Suppressor macrophage treated with lipopolysaccharide for 1 hour (primary cell): ENCODE measurements at regions not wholly inside any gene's neighbourhood (a gene's known extent, or its start where the extent isn't known, plus 50 kb on each side); places are given as distances from the start of the nearest gene placed in this dataset.
A peak's percentile ranks its signal among the peaks of the same experiment; 100 is the strongest.

ENCODE experiments used
- DNase-seq, 3 donors: peaks; one replicate each; pipeline ENCODE4 v3.0.0-alpha.2; 2020 to 2022

GRCh38 chr9:134967547-134967930 lies 49.8 kb upstream of the FCN1 start:
- peak; percentile 25 to 44 (median 42) for DNase-seq

- DNase-seq, result no peak
Observed at GRCh38 chr9:134968011-134968822, 50.5 kb upstream of the FCN1 start.

- DNase-seq, result no peak
Observed at GRCh38 chr9:134968823-134969090, 51.0 kb upstream of the FCN1 start.

GRCh38 chr9:134969156-134970045 lies 51.7 kb upstream of the FCN1 start:
- no peak for DNase-seq

GRCh38 chr9:134970198-134970597 lies 52.5 kb upstream of the FCN1 start:
- no peak for DNase-seq

GRCh38 chr9:134970719-134971118 lies 53.0 kb upstream of the FCN1 start:
- no peak for DNase-seq

- DNase-seq, result no peak
Observed at GRCh38 chr9:134971196-134971595, 53.5 kb upstream of the FCN1 start.

GRCh38 chr9:134971696-134972095 lies 54.0 kb upstream of the FCN1 start:
- DNase-seq, result no peak

GRCh38 chr9:134972140-134972539 lies 54.4 kb upstream of the FCN1 start:
- DNase-seq, result no peak

- DNase-seq, result no peak
Observed at GRCh38 chr9:134975253-134975652, 57.5 kb upstream of the FCN1 start.

- no peak for DNase-seq
Observed at GRCh38 chr9:134976403-134976802, 58.7 kb upstream of the FCN1 start.

- DNase-seq, result peak; percentile 29 to 50 (median 46)
Observed at GRCh38 chr9:134978272-134978671, 60.6 kb upstream of the FCN1 start.

- DNase-seq, result no peak
Observed at GRCh38 chr9:134980516-134980915, 62.8 kb upstream of the FCN1 start.

- DNase-seq, result no peak
Observed at GRCh38 chr9:134980991-134981390, 63.3 kb upstream of the FCN1 start.

GRCh38 chr9:134981829-134982228 lies 64.1 kb upstream of the FCN1 start:
- DNase-seq, result no peak

GRCh38 chr9:134982311-134982710 lies 64.6 kb upstream of the FCN1 start:
- no peak for DNase-seq

GRCh38 chr9:134983074-134983473 lies 65.4 kb upstream of the FCN1 start:
- peak; percentile 64 to 80 (median 76) for DNase-seq

- DNase-seq, result no peak
Observed at GRCh38 chr9:134983506-134984371, 66.0 kb upstream of the FCN1 start.

GRCh38 chr9:134984372-134985265 lies 66.9 kb upstream of the FCN1 start:
- no peak for DNase-seq

- DNase-seq, result no peak
Observed at GRCh38 chr9:134985451-134985850, 67.7 kb upstream of the FCN1 start.

GRCh38 chr9:134986957-134987356 lies 69.2 kb upstream of the FCN1 start:
- DNase-seq, result no peak

GRCh38 chr9:134987376-134987775 lies 69.7 kb upstream of the FCN1 start:
- no peak for DNase-seq
